CD4-positive, alpha-beta T cell treated with Interleukin-15 for 1 hour (primary cell): ENCODE measurements at regions not wholly inside any gene's neighbourhood (a gene's known extent, or its start where the extent isn't known, plus 50 kb on each side); places are given as distances from the start of the nearest gene placed in this dataset.

Experiments used
- DNase-seq: peaks from one replicate; pipeline ENCODE4 v3.0.0-alpha.2; 2020

DNA sequence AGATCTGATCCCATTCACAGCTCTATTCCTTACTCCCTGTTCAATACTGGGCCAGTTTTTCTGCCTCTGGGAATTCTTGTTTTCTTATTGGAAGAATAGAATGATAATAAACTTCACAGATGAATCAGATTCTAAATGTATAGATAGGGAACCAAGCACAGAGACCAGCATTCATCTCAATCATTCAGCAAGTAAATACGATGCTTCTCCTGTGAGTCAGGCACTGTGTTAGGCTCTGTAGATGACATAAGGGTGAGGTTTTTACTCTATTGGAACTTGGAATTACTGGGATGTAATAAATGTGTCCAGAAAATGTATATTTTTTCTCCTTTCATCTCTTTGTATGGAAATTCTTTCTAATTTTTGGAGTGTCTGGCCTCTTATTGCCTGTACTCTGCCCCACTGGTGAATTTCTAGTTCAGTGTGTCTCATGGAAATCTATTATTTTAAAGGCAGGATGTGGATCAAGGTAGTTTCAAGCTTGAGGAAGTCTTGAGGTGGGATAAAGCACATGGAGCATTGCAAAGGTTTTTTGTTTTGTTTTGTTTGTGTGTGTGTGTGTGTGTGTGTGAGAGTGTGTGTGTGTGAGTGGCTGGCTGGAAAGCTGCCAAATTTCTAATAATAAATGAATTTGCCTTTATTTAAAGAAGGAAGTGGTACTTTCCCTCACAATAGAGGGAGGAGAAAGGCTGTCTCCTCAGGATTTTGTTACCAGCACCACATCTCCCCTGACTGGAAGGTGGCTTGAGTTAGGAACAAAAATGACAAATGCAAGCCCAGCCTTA is 117.9 kb upstream of the HS3ST1 start:
- DNase-seq, result no peak

- no peak for DNase-seq
Observed at GRCh38 chr4:11545651-11546050, 117.0 kb upstream of the HS3ST1 start.

- DNase-seq, result no peak
Observed at GRCh38 chr4:11544211-11544610, 115.5 kb upstream of the HS3ST1 start.

GRCh38 chr4:11543706-11544105 is 115.0 kb upstream of the HS3ST1 start:
- no peak for DNase-seq

DNA sequence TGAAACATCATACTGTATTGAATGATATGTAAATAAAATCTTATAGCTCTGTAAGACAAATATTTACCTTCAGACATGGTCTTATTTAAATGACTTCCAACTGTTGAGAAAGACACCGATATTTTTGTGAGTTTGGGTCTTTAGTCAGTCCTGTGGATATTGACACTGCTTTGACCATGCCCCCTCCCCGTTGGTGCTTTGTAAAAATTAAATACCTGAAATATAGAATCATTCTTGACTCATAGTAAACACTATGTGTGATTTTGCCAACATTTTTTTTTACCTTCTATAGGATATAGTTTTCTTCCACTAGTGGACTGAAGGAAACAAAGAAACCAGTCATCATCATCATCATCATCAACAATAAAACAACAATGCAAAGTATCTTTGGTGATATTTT is 114.3 kb upstream of the HS3ST1 start:
- no peak for DNase-seq

DNA sequence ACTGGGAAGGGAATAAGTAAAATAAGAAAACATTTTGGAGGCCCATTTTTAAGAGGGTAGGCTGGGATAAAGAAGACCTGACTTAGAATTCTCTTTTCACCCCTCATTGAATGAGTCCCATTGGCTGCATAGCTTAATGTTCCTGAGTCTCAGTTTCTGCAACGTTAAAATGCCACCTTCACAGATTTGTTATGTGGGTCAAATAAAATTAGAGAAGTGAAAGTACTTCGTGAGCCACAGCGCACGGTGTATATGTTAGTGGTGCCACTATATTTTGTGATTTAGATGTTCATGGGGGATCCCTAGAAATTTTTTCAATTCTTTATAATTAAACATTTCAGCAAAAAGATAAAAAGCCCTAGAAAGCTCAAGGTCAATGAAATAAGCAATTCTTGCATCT is 109.2 kb upstream of the HS3ST1 start:
- DNase-seq, result no peak

- DNase-seq, result no peak
Observed at GRCh38 chr4:11535333-11535732, 106.6 kb upstream of the HS3ST1 start.

- DNase-seq, result no peak
Observed at GRCh38 chr4:11534623-11535302, 106.1 kb upstream of the HS3ST1 start.

- DNase-seq, result no peak
Observed at GRCh38 chr4:11532138-11532537, 103.4 kb upstream of the HS3ST1 start.

- DNase-seq, result no peak
Observed at GRCh38 chr4:11529625-11530201, 101.0 kb upstream of the HS3ST1 start.

DNA sequence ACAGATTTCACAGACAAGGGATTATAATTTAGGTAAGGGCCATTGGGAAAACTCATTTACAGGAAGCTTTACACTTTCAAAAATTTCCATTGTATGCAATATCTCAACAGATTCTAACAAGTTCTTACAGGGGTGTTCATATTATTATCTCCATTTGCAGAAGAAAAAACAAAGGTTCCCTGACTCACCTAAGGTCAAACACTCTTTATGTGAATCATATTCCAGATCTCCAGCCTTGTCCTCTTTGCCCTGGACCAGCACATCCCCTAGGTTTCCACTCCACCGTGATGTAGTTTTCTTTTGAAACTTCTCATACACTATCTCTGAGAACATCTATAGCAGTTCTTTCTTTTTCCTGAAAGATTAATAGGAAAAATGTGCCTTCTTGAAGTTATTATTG is 96.4 kb upstream of the HS3ST1 start:
- DNase-seq, result no peak

DNA sequence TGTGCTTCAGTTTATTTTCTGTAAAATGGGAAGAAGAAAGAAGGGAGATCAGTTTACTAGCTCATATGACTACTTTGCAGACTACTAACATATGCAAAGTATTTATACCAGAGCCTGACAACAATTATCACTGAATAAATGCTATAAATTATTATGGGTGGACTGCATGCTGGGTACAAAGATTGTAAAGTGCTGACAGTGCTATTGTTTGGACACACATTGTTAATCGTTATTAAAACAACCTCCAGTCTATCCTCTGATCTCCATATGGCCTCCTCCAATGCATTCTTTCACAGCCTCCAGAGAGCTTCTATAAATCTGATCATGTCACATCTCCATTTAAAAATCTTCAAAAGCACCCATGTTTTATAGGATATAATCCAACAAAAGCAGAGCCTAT is 90.1 kb upstream of the HS3ST1 start:
- DNase-seq, result no peak

DNA sequence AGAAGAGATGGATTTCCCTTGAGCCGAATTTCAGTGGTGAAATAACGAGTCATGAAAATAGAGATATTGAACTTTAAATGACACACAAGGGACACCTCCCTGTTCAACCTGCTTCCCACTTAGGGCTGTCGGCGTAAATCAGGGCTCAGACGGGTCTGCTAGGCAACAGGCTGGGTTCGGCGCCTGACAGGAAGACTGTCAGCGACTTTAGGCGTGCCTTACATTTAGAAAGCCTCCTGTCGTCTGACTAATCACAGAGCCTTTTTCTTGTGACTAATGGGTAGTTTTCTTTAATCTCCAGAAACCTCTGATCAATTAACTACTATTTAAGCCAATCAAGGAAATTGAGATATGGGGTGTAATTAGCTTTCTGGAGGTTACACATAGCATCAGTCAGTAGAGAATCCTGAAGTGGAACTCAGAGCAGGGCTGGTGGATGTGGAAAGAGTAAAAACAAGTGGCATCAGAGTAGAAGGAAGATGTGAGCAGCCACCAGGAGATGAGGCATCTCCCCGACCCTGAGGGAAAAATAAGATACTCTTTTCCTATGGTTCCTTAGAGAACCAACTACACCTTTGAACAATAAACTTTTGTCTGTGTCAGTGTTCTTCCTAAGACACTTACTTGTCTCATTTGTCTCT is 86.2 kb upstream of the HS3ST1 start:
- DNase-seq, result no peak

DNA sequence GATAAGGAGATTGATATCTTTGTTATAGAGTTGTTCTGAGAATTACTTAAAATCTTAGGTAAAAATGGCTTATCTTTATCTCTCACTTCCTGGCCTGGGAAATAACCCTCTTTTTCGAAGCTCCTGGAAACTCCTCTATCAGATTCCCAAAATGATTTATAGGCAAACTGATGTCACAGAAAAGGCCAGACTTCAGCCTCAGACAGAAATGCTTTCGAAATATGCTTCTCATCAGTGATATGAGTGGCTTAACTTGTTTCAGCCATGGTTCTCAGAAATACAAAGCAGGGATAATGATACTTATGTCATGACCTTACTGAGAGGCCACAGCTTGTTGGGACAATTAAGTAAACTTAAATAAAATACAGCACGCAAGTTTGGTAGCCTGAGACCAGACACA is 85.3 kb upstream of the HS3ST1 start:
- DNase-seq, result no peak

GRCh38 chr4:11512871-11513270 is 84.2 kb upstream of the HS3ST1 start:
- no peak for DNase-seq

GRCh38 chr4:11511321-11511720 is 82.6 kb upstream of the HS3ST1 start:
- DNase-seq, result no peak

- no peak for DNase-seq
Observed at GRCh38 chr4:11507920-11508319, 79.2 kb upstream of the HS3ST1 start.

- DNase-seq, result no peak
Observed at GRCh38 chr4:11506194-11506593, 77.5 kb upstream of the HS3ST1 start.

DNA sequence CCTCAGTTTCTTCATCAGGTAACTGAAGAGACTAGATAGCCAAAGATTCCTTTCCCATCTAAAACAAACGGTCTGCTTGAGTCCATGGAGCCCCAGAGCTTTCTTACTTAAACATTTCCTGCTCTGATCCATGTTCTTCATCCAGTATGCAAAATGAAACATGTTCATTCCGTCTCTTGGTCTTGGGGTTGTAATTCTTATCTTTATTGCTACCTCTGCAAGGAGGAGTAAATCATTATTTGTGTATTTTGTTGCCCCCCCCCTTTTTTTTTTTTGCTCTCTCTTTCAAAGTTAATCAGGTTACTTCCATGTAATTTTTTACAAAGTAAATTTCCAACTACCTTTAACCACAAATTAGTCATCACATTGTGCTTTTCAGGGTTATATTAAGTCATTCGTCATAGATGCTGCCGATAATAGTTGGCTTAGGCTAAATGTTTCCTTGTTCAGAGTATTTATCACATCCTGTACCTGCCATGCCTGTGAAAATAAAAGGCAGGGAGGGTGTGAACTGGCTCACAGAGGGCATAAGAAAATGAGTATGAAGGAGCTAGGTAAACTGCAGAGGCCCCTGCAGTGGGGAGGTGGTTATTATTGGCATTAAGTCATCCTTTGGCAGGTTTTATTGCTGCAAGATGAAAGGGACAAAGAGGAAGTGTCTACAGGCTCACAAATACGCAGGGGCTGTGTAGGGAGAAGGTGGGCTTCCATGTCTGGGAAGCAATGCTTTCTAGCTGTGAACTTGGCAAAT is 76.7 kb upstream of the HS3ST1 start:
- no peak for DNase-seq

DNA sequence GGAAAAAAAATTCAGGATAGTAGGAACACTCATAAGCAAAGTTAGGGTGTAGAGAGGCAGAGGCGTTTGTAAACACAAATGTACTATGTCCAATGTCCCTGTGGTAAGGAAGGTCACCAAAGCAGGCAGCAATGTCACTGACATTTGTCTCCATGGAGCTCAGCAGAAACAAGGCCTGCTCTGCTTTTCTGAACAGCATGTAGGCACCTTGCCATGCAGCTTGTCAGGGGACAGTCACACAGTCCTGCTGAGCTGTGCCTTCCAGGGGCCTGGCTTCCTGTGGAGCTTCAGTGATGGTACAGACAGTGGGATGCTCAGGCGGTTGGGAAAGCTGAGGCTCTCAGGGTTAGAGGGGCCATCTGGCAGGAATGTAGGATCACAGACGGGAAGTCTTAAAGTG is 74.5 kb upstream of the HS3ST1 start:
- DNase-seq, result no peak

- no peak for DNase-seq
Observed at GRCh38 chr4:11497972-11498371, 69.3 kb upstream of the HS3ST1 start.

- DNase-seq, result no peak
Observed at GRCh38 chr4:11497212-11497806, 68.6 kb upstream of the HS3ST1 start.

- no peak for DNase-seq
Observed at GRCh38 chr4:11496351-11496829, 67.7 kb upstream of the HS3ST1 start.
